GM19467 (cell line): ENCODE measurements at regions not wholly inside any gene's neighbourhood (a gene's known extent, or its start where the extent isn't known, plus 50 kb on each side); places are given as distances from the start of the nearest gene placed in this dataset.

Experiments used
- ATAC-seq: cut with Tn5 transposase; IDR thresholded peaks from one replicate; pipeline ENCODE4 v1.9.1; 2021; ENCODE audit warnings: mild to moderate bottlenecking, moderate library complexity; ENCODE audit not compliant: unreplicated experiment

GRCh38 chr7:25789701-25790640 lies 362.0 kb upstream of the NFE2L3 start:
- ATAC-seq, result no peak

- ATAC-seq, result no peak
Measured at GRCh38 chr7:25790963-25791362, 361.0 kb upstream of the NFE2L3 start.

- no peak for ATAC-seq
Measured at GRCh38 chr7:25792586-25792985, 359.4 kb upstream of the NFE2L3 start.

GRCh38 chr7:25795824-25796235 lies 356.2 kb upstream of the NFE2L3 start:
- ATAC-seq, result no peak

GRCh38 chr7:25798344-25798743 lies 353.7 kb upstream of the NFE2L3 start:
- ATAC-seq, result no peak

GRCh38 chr7:25801214-25801613 lies 350.8 kb upstream of the NFE2L3 start:
- no peak for ATAC-seq

- ATAC-seq, result no peak
Measured at GRCh38 chr7:25802057-25802456, 349.9 kb upstream of the NFE2L3 start.

GRCh38 chr7:25802473-25802872 lies 349.5 kb upstream of the NFE2L3 start:
- no peak for ATAC-seq

GRCh38 chr7:25803117-25803887 lies 348.7 kb upstream of the NFE2L3 start:
- no peak for ATAC-seq

GRCh38 chr7:25804154-25804553 lies 347.8 kb upstream of the NFE2L3 start:
- ATAC-seq, result no peak

GRCh38 chr7:25805027-25805687 lies 346.8 kb upstream of the NFE2L3 start:
- no peak for ATAC-seq

GRCh38 chr7:25807086-25807611 lies 344.8 kb upstream of the NFE2L3 start:
- ATAC-seq, result no peak

- ATAC-seq, result no peak
Measured at GRCh38 chr7:25809441-25809840, 342.6 kb upstream of the NFE2L3 start.

- no peak for ATAC-seq
Measured at GRCh38 chr7:25812086-25812850, 339.7 kb upstream of the NFE2L3 start.

GRCh38 chr7:25813381-25813780 lies 338.6 kb upstream of the NFE2L3 start:
- no peak for ATAC-seq

GRCh38 chr7:25815711-25816110 lies 336.3 kb upstream of the NFE2L3 start:
- ATAC-seq, result no peak

- ATAC-seq, result no peak
Measured at GRCh38 chr7:25820432-25821040, 331.5 kb upstream of the NFE2L3 start.

GRCh38 chr7:25821225-25821624 lies 330.8 kb upstream of the NFE2L3 start:
- ATAC-seq, result no peak

GRCh38 chr7:25822823-25823222 lies 329.2 kb upstream of the NFE2L3 start:
- ATAC-seq, result no peak

GRCh38 chr7:25823571-25823970 lies 328.4 kb upstream of the NFE2L3 start:
- no peak for ATAC-seq
